HEK293 (cell line): ENCODE measurements at regions not wholly inside any gene's neighbourhood (a gene's known extent, or its start where the extent isn't known, plus 50 kb on each side); places are given as distances from the start of the nearest gene placed in this dataset.

ENCODE experiments used
- CTCF ChIA-PET: fragments of 350-600 bp; formaldehyde crosslinking; extraction: SDS; loops from one replicate; lab custom pipeline; 2021; ENCODE audit warnings: antibody characterized with exemption; lab: Yijun Ruan, JAX
- POLR2A ChIA-PET: fragments of 300-600 bp; formaldehyde crosslinking; extraction: SDS; loops from one replicate; lab custom pipeline; 2020; ENCODE audit warnings: antibody characterized with exemption, inconsistent platforms; lab: Yijun Ruan, JAX
- H3K27ac ChIP-seq: fragments of 200-500 bp; sonication (Bioruptor generic); 2 replicates; pipeline ENCODE4 v1.5.1; 2014; ENCODE audit warnings: low read depth, low read length, control low read depth, inconsistent platforms; ENCODE audit errors: extremely low read depth
- H3K36me3 ChIP-seq, 2 experiments: fragments of 200-500 bp in 1 of 2; sonication (Bioruptor generic) in 1 of 2; 1 replicate in 1 of 2; 2 replicates in 1 of 2; pipeline ENCODE4 v1.5.1; 2014 to 2017; ENCODE audit warnings: inconsistent platforms in 2 of 2, low read length in 2 of 2; ENCODE audit not compliant: control insufficient read depth in 2 of 2, insufficient read depth in 1 of 2
- H3K4me1 ChIP-seq: fragments of 200-500 bp; sonication (Bioruptor generic); 2 replicates; pipeline ENCODE4 v1.5.1; 2014; ENCODE audit warnings: mild to moderate bottlenecking, low read length, inconsistent platforms; ENCODE audit not compliant: control insufficient read depth, insufficient read depth
- H3K4me3 ChIP-seq: 2 replicates; pipeline ENCODE4 v1.5.1; 2011; ENCODE audit warnings: low read depth, mild to moderate bottlenecking, control low read depth, low read length, moderate library complexity
- H3K9me3 ChIP-seq: fragments of 200-500 bp; sonication (Bioruptor generic); 2 replicates; pipeline ENCODE4 v1.5.1; 2014; ENCODE audit warnings: low read depth, low read length, inconsistent platforms; ENCODE audit not compliant: control insufficient read depth, insufficient read depth
- BCL11A ChIP-seq: fragments of 450-650 bp; formaldehyde crosslinking; IDR thresholded peaks from 2 replicates; pipeline ENCODE4 v1.5.1; 2016; ENCODE audit warnings: low read depth, missing biosample characterization, missing genetic modification characterization
- EGR2 ChIP-seq: fragments of 450-650 bp; formaldehyde crosslinking; IDR thresholded peaks from 2 replicates; pipeline ENCODE4 v1.5.1; 2016; ENCODE audit warnings: low read depth, missing biosample characterization, missing genetic modification characterization
- GLIS2 ChIP-seq: fragments of 450-650 bp; formaldehyde crosslinking; IDR thresholded peaks from 2 replicates; pipeline ENCODE4 v1.5.1; 2016; ENCODE audit warnings: missing biosample characterization, missing genetic modification characterization
- OSR2 ChIP-seq: fragments of 450-650 bp; formaldehyde crosslinking; IDR thresholded peaks from 2 replicates; pipeline ENCODE4 v1.5.1; 2016; ENCODE audit warnings: missing biosample characterization, missing genetic modification characterization
- WT1 ChIP-seq: fragments of 450-650 bp; formaldehyde crosslinking; IDR thresholded peaks from 2 replicates; pipeline ENCODE4 v1.5.1; 2016; ENCODE audit warnings: missing biosample characterization, missing genetic modification characterization
- ZNF10 ChIP-seq: fragments of 450-650 bp; formaldehyde crosslinking; IDR thresholded peaks from 2 replicates; pipeline ENCODE4 v1.5.1; 2017; ENCODE audit warnings: missing biosample characterization, missing genetic modification characterization
- ZNF155 ChIP-seq: fragments of 450-650 bp; formaldehyde crosslinking; IDR thresholded peaks from 2 replicates; pipeline ENCODE4 v1.5.1; 2016; ENCODE audit warnings: missing biosample characterization, missing genetic modification characterization
- ZNF266 ChIP-seq: fragments of 450-650 bp; formaldehyde crosslinking; IDR thresholded peaks from 2 replicates; pipeline ENCODE4 v1.5.1; 2016; ENCODE audit warnings: missing biosample characterization, missing genetic modification characterization, low read depth
- ZNF416 ChIP-seq: fragments of 450-650 bp; formaldehyde crosslinking; IDR thresholded peaks from 2 replicates; pipeline ENCODE4 v1.5.1; 2016; ENCODE audit warnings: missing biosample characterization, missing genetic modification characterization
- ZNF501 ChIP-seq: fragments of 450-650 bp; formaldehyde crosslinking; IDR thresholded peaks from 2 replicates; pipeline ENCODE4 v1.5.1; 2016; ENCODE audit warnings: missing biosample characterization, missing genetic modification characterization
- ZNF529 ChIP-seq: fragments of 450-650 bp; formaldehyde crosslinking; IDR thresholded peaks from 2 replicates; pipeline ENCODE4 v1.5.1; 2017; ENCODE audit warnings: missing genetic modification characterization, missing biosample characterization; ENCODE audit not compliant: insufficient replicate concordance
- ZNF701 ChIP-seq: fragments of 450-650 bp; formaldehyde crosslinking; IDR thresholded peaks from 2 replicates; pipeline ENCODE4 v1.5.1; 2016; ENCODE audit warnings: missing biosample characterization, missing genetic modification characterization
- ZNF776 ChIP-seq: fragments of 450-650 bp; formaldehyde crosslinking; IDR thresholded peaks from 2 replicates; pipeline ENCODE4 v1.5.0; 2017; ENCODE audit warnings: missing biosample characterization, missing genetic modification characterization, borderline replicate concordance
- ZNF785 ChIP-seq: fragments of 450-650 bp; formaldehyde crosslinking; IDR thresholded peaks from 2 replicates; pipeline ENCODE4 v1.5.1; 2016; ENCODE audit warnings: missing biosample characterization, missing genetic modification characterization
- ZNF792 ChIP-seq: fragments of 450-650 bp; formaldehyde crosslinking; IDR thresholded peaks from 2 replicates; pipeline ENCODE4 v1.5.1; 2016; ENCODE audit warnings: missing biosample characterization, missing genetic modification characterization
- ZNF843 ChIP-seq: fragments of 450-650 bp; formaldehyde crosslinking; IDR thresholded peaks from 2 replicates; pipeline ENCODE4 v1.5.1; 2016; ENCODE audit warnings: missing biosample characterization, missing genetic modification characterization
- TF ChIP-seq, protein P1 (sequence below): fragments of 450-650 bp; formaldehyde crosslinking; IDR thresholded peaks from 2 replicates; pipeline ENCODE4; 2016; ENCODE audit warnings: missing biosample characterization, missing genetic modification characterization
- TF ChIP-seq, protein P2 (sequence below): fragments of 450-650 bp; formaldehyde crosslinking; IDR thresholded peaks from 2 replicates; pipeline ENCODE4 v1.5.1; 2016; ENCODE audit warnings: missing biosample characterization, missing genetic modification characterization
- TF ChIP-seq, protein P3 (sequence below): fragments of 450-650 bp; formaldehyde crosslinking; IDR thresholded peaks from 2 replicates; pipeline ENCODE4 v1.5.1; 2016; ENCODE audit warnings: missing biosample characterization, missing genetic modification characterization
- TF ChIP-seq, protein P4 (sequence below): fragments of 450-650 bp; formaldehyde crosslinking; IDR thresholded peaks from 2 replicates; pipeline ENCODE4 v1.5.1; 2016; ENCODE audit warnings: missing biosample characterization, missing genetic modification characterization

DNA sequence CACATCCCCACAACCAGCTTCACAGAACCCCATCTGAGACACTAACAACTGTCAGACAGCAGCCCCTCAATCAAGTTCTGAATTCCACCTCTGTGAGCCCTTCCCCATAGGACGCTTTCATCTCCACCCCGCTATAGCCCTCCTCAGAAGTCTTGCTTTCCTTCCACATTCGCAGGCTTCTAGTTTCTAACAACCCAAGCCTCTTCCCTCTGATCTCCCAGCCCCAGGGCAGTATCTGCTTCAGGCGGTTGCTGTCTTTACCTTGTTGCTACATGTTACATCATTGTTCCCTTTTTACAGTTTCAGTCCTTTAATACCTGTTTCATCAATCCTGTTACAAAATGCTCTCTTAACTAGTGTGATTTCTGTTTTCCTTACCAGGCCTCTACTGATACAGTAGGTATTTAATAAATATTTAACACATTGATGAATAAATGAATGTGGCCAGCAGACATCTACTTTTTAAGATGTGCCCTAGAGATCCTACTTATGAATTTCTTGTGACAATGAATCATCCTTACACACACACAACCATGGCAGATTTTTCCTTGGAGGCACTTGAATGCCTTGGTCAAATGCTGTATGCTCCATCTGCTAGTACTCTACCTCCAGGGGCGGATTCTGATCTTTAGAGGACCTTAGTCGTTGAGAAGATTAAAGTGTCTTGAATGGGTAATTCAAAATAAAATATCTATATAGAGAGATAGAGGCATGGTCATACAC, 164.7 kb upstream of the SLIT2 start (continued):
- TF ChIP-seq, protein P1, sequence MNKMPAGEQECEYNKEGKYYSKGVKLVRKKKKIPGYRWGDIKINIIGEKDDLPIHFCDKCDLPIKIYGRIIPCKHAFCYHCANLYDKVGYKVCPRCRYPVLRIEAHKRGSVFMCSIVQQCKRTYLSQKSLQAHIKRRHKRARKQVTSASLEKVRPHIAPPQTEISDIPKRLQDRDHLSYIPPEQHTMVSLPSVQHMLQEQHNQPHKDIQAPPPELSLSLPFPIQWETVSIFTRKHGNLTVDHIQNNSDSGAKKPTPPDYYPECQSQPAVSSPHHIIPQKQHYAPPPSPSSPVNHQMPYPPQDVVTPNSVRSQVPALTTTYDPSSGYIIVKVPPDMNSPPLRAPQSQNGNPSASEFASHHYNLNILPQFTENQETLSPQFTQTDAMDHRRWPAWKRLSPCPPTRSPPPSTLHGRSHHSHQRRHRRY (tag by site-specific recombination): no peak

DNA sequence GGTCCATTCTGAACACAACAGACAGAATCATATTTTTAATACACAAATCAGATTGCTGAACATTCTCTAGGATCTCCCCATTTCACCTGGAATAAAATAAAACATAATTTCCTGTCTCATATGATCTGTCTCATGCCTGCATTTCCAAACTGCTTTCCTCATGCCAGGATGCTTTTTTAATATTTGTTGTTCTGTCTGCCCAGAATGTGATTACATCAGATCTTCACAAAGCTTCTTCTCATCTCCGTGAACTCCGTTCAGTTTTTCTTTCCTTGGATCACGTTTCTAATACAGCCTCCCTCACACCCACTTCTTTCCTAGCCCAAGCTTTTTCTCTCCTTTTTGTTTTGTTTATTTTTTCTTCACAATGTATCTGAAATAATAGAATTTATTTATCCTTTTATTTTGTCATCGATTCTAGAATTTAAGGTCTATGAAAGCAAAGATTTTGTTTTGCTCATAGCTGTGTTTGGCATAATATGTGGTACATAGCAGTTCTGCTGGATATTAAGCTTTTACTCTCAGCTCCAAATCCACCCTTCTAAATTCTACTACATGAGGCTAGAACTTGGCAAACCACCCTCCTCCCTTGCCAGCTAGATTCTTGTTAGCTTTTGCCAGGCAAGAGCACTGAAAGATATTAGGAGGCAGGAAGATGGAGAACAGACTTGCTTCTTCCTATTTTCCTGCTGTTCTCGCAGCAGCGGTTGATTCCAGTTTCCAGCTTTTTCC, 165.5 kb upstream of the SLIT2 start:
- no peaks in the 10 kb centered on the region for H3K36me3 ChIP-seq
- CTCF ChIA-PET: no interaction called here
- TF ChIP-seq BCL11A (tag by site-specific recombination): no peak
- TF ChIP-seq ZNF529: no peak
- TF ChIP-seq ZNF266 (tag by site-specific recombination): no peak
- TF ChIP-seq WT1 (tag by site-specific recombination): no peak
- no peak for TF ChIP-seq ZNF701 (tag by site-specific recombination)
- no peak for TF ChIP-seq OSR2 (tag by site-specific recombination)
- TF ChIP-seq, protein P2, sequence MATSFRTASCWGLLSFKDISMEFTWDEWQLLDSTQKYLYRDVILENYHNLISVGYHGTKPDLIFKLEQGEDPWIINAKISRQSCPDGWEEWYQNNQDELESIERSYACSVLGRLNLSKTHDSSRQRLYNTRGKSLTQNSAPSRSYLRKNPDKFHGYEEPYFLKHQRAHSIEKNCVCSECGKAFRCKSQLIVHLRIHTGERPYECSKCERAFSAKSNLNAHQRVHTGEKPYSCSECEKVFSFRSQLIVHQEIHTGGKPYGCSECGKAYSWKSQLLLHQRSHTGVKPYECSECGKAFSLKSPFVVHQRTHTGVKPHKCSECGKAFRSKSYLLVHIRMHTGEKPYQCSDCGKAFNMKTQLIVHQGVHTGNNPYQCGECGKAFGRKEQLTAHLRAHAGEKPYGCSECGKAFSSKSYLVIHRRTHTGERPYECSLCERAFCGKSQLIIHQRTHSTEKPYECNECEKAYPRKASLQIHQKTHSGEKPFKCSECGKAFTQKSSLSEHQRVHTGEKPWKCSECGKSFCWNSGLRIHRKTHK (tag by site-specific recombination): no peak
- TF ChIP-seq ZNF416 (tag by site-specific recombination): no peak
- no peak for TF ChIP-seq ZNF785 (tag by site-specific recombination)
- TF ChIP-seq ZNF792: no peak
- TF ChIP-seq GLIS2: no peak
- TF ChIP-seq ZNF776 (tag by site-specific recombination): no peak
- TF ChIP-seq, protein P3, sequence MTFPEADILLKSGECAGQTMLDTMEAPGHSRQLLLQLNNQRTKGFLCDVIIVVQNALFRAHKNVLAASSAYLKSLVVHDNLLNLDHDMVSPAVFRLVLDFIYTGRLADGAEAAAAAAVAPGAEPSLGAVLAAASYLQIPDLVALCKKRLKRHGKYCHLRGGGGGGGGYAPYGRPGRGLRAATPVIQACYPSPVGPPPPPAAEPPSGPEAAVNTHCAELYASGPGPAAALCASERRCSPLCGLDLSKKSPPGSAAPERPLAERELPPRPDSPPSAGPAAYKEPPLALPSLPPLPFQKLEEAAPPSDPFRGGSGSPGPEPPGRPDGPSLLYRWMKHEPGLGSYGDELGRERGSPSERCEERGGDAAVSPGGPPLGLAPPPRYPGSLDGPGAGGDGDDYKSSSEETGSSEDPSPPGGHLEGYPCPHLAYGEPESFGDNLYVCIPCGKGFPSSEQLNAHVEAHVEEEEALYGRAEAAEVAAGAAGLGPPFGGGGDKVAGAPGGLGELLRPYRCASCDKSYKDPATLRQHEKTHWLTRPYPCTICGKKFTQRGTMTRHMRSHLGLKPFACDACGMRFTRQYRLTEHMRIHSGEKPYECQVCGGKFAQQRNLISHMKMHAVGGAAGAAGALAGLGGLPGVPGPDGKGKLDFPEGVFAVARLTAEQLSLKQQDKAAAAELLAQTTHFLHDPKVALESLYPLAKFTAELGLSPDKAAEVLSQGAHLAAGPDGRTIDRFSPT (tag by site-specific recombination): no peak
- no peak for TF ChIP-seq ZNF843 (tag by site-specific recombination)
- TF ChIP-seq, protein P4, sequence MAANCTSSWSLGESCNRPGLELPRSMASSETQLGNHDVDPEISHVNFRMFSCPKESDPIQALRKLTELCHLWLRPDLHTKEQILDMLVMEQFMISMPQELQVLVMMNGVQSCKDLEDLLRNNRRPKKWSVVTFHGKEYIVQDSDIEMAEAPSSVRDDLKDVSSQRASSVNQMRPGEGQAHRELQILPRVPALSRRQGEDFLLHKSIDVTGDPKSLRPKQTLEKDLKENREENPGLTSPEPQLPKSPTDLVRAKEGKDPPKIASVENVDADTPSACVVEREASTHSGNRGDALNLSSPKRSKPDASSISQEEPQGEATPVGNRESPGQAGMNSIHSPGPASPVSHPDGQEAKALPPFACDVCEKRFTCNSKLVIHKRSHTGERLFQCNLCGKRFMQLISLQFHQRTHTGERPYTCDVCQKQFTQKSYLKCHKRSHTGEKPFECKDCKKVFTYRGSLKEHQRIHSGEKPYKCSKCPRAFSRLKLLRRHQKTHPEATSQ (tag by site-specific recombination): no peak
- no peak for TF ChIP-seq ZNF10 (tag by site-specific recombination)
- TF ChIP-seq ZNF501 (tag by site-specific recombination): no peak
- no peak for TF ChIP-seq ZNF155 (tag by site-specific recombination)
- TF ChIP-seq EGR2 (tag by site-specific recombination): no peak
- H3K4me1 ChIP-seq: no peaks in the 10 kb centered on the region
- no peak overlapping the region for H3K4me3 ChIP-seq
- no peak overlapping the region for H3K27ac ChIP-seq
- POLR2A ChIA-PET: no interaction called here
- H3K9me3 ChIP-seq: no peaks in the 10 kb centered on the region
